ENCODE measurements at regions not wholly inside any gene's neighbourhood (a gene's known extent, or its start where the extent isn't known, plus 50 kb on each side); places are given as distances from the start of the nearest gene placed in this dataset.
A peak's percentile ranks its signal among the peaks of the same experiment; 100 is the strongest.

DNA sequence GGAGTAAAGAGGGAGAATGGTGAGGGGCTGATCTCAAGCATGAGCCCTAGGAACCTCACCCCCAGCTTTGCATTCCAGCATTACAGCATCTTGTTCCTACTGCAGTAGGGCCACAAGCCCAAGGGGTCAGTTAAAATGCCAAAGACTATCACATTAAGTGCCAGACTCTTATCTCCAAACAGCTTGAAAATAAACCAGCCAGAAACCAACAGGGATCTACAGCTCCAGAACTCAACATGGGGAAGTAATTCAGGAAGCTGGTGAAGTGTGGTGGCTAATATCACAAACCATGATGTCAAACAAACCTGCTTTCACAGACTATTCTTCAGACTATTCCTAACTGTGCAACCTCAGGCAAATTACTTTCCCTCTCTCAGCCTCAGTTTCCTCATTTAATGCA, 278.3 kb downstream of the TNS1 start:
- no peak overlapping the region for H3K27ac Mint-ChIP-seq
- H3K36me3 Mint-ChIP-seq (ENCODE audit: low read depth) = no peaks in the 10 kb centered on the region
- TF ChIP-seq CTCF (IDR thresholded peaks at IDR 0.05) = no peak
- no peak for DNase-seq
- H3K27me3 Mint-ChIP-seq (ENCODE audit: insufficient read depth) = peaks cover 3% of the 10 kb centered on the region; the same call in 1 of the 2 replicates
- H3K4me1 Mint-ChIP-seq (ENCODE audit: low read depth) = peaks cover 35% of the 10 kb centered on the region
- H3K4me3 Mint-ChIP-seq = no peak overlapping the region
- H3K9me3 Mint-ChIP-seq = no peaks in the 10 kb centered on the region

DNA sequence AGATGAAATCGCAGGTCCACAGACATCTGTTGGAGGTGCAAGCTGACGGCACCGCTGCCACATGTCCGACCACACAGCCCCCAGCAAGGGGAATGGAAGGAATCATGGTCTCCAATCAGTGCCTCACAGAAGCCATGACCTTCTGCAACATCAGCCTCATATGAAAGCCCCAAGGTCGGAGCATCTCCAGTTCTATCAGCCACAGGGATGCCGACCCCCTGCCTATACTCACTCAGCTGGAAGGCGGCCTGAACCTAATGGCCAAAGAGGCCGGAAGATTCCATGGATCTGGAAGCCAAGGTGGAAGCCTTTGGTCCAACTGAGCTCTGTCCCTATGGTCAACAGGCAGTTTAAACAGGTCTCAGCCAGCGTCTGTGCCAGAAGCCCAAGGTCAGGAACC, 278.8 kb downstream of the TNS1 start:
- peak overlapping the region; percentile 84 for H3K27ac Mint-ChIP-seq
- no peak overlapping the region for H3K4me3 Mint-ChIP-seq
- H3K4me1 Mint-ChIP-seq (ENCODE audit: low read depth) = peaks cover 31% of the 10 kb centered on the region
- no peaks in the 10 kb centered on the region for H3K9me3 Mint-ChIP-seq
- peaks cover 3% of the 10 kb centered on the region; the same call in 1 of the 2 replicates for H3K27me3 Mint-ChIP-seq (ENCODE audit: insufficient read depth)
- no peaks in the 10 kb centered on the region for H3K36me3 Mint-ChIP-seq (ENCODE audit: low read depth)
- DNase-seq = no peak
- TF ChIP-seq CTCF (IDR thresholded peaks at IDR 0.05) = no peak

- peaks cover 28% of the 10 kb centered on the region for H3K4me1 Mint-ChIP-seq (ENCODE audit: low read depth)
- no peaks in the 10 kb centered on the region for H3K9me3 Mint-ChIP-seq
- no peaks in the 10 kb centered on the region for H3K36me3 Mint-ChIP-seq (ENCODE audit: low read depth)
- H3K4me3 Mint-ChIP-seq = no peak overlapping the region
- H3K27me3 Mint-ChIP-seq (ENCODE audit: insufficient read depth) = peaks cover 3% of the 10 kb centered on the region; the same call in 1 of the 2 replicates
- peak overlapping the region; percentile 84 for H3K27ac Mint-ChIP-seq
- TF ChIP-seq CTCF (IDR thresholded peaks at IDR 0.05) = no peak
- DNase-seq = peak; percentile 69
Observed at GRCh38 chr2:217722883-217723472, 279.8 kb downstream of the TNS1 start.

DNA sequence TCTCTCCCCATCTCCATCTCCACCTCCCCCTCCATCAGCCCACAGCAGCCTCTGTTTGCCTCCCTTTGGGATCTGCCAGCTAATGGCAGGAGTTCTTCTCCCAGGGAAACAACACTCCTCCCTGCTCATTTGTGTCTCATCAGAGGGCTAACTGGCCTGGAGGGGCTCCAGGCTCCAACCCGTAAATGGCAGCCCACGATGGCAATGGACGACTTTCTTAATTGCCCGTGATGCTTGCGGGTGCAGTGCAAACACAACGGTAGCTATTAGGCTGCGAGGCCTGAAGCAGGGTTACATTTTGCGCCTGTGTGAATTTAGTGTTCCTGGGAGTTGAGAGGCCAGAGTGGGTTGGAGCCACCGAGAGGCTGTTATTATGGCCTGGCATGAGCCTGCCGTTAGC, 285.1 kb downstream of the TNS1 start:
- Mint-ChIP-seq H3K4me1 (ENCODE audit: low read depth) (peaks cover 25% of the 10 kb centered on the region), H3K27ac (no peak overlapping the region), H3K27me3 (ENCODE audit: insufficient read depth) (no peaks in the 10 kb centered on the region; the same call in none of the 2 replicates), H3K4me3 (no peak overlapping the region), H3K9me3 (no peaks in the 10 kb centered on the region), H3K36me3 (ENCODE audit: low read depth) (peaks cover 10% of the 10 kb centered on the region)
- DNase-seq = no peak
- no peak for TF ChIP-seq CTCF (IDR thresholded peaks at IDR 0.05)

DNA sequence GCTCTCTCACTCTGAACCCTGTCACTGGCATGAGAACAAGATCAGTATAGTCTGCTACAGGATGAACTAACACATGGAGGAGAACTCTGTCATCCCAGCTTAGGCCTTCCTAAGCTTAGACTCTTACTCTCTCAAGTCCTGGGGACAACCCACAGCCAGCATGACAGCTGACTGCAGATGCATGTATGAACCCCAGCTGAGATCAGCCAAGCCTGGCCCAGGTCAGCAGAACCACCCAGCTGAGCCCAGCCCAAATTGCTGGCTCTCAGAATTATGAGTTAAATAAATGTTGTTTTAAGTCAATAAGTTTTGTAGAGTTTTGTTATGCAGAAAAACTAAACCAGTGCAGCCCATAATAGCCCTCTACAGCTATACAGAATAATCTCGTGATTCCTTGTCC, 287.3 kb downstream of the TNS1 start:
- H3K4me3 Mint-ChIP-seq = no peak overlapping the region
- H3K9me3 Mint-ChIP-seq = no peaks in the 10 kb centered on the region
- H3K36me3 Mint-ChIP-seq (ENCODE audit: low read depth) = peaks cover 10% of the 10 kb centered on the region
- peaks cover 34% of the 10 kb centered on the region for H3K4me1 Mint-ChIP-seq (ENCODE audit: low read depth)
- DNase-seq = no peak
- H3K27ac Mint-ChIP-seq = no peak overlapping the region
- no peaks in the 10 kb centered on the region; the same call in none of the 2 replicates for H3K27me3 Mint-ChIP-seq (ENCODE audit: insufficient read depth)
- peak; percentile 3; the same call in 1 of the 2 replicates for TF ChIP-seq CTCF (IDR thresholded peaks at IDR 0.05)

Measured in HFFc6 (cell line).